ENCODE measurements at regions not wholly inside any gene's neighbourhood (a gene's known extent, or its start where the extent isn't known, plus 50 kb on each side); places are given as distances from the start of the nearest gene placed in this dataset.

- no peak overlapping the region for H3K4me3 ChIP-seq
- TF ChIP-seq CTCF (IDR thresholded peaks at IDR 0.05; ENCODE audit: control extremely low read depth, extremely low read depth), result no peak
- no peaks in the 10 kb centered on the region for H3K27me3 ChIP-seq (ENCODE audit: control insufficient read depth in 3 of 3, insufficient read depth in 3 of 3, low read length in 2 of 3)
- H3K4me1 ChIP-seq (ENCODE audit: control insufficient read depth in 5 of 5, insufficient read depth in 5 of 5, low read length in 5 of 5), result peaks cover 0 to 9% (median 0%) of the 10 kb centered on the region in 5 donors
- no peaks in the 10 kb centered on the region for H3K9me3 ChIP-seq (ENCODE audit: control insufficient read depth in 4 of 4, insufficient read depth in 3 of 4, low read length in 3 of 4)
- H3K27ac ChIP-seq (ENCODE audit: low read depth in 1 of 2, low read length in 1 of 2), result no peak overlapping the region
- DNase-seq (no peak), ATAC-seq (ENCODE audit: insufficient read depth, low FRiP score) (no peak)
- 29 to 32% methylated on average over 1 of the region's 1 CpG for WGBS, 2 donors
- H3K36me3 ChIP-seq (ENCODE audit: control insufficient read depth in 4 of 4, insufficient read depth in 4 of 4, low read length in 4 of 4), result no peaks in the 10 kb centered on the region
- no peak overlapping the region for H3K9ac ChIP-seq (ENCODE audit: insufficient read depth in 1 of 2, low read length in 2 of 2)
Observed at GRCh38 chr4:15142201-15142600, 139.9 kb downstream of the CPEB2 start.

DNA sequence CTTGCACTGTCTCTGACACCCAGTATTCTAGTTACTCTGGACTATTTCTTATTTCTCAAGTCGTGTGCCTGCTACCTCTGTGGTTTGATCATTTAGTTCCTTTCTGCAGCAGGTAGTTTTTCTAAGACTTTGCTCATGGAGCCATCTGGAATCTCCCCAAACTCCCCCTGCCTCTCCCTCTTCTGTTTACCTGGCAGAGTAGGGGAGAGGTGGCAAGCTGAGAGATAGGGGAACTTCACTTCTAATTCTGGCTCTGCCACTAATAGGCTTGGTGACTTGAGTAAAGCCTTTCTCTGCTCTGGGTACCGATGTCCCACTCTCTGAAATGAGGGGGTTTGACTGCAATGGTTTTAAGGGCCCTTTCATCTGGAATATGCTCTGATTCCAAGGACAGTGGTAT lies 141.3 kb downstream of the CPEB2 start:
- Histone ChIP-seq H3K4me1 (ENCODE audit: control insufficient read depth in 5 of 5, insufficient read depth in 5 of 5, low read length in 5 of 5) (peaks cover 0 to 9% (median 0%) of the 10 kb centered on the region in 5 donors), H3K27me3 (ENCODE audit: control insufficient read depth in 3 of 3, insufficient read depth in 3 of 3, low read length in 2 of 3) (no peaks in the 10 kb centered on the region), H3K4me3 (no peak overlapping the region), H3K36me3 (ENCODE audit: control insufficient read depth in 4 of 4, insufficient read depth in 4 of 4, low read length in 4 of 4) (no peaks in the 10 kb centered on the region), H3K27ac (ENCODE audit: low read depth in 1 of 2, low read length in 1 of 2) (no peak overlapping the region), H3K9me3 (ENCODE audit: control insufficient read depth in 4 of 4, insufficient read depth in 3 of 4, low read length in 3 of 4) (no peaks in the 10 kb centered on the region), H3K9ac (ENCODE audit: insufficient read depth in 1 of 2, low read length in 2 of 2) (no peak overlapping the region)
- no peak for TF ChIP-seq CTCF (IDR thresholded peaks at IDR 0.05; ENCODE audit: control extremely low read depth, extremely low read depth)
- ATAC-seq (ENCODE audit: insufficient read depth, low FRiP score), result no peak
- no peak for DNase-seq
- 84 to 95% methylated on average over 2 of the region's 2 CpGs for WGBS, 2 donors

- 75 to 81% methylated on average over 9 of the region's 9 CpGs for WGBS, 2 donors
- no peak for TF ChIP-seq CTCF (IDR thresholded peaks at IDR 0.05; ENCODE audit: control extremely low read depth, extremely low read depth)
- no peaks in the 10 kb centered on the region for H3K36me3 ChIP-seq (ENCODE audit: control insufficient read depth in 4 of 4, insufficient read depth in 4 of 4, low read length in 4 of 4)
- H3K9ac ChIP-seq (ENCODE audit: insufficient read depth in 1 of 2, low read length in 2 of 2), result no peak overlapping the region
- no peak overlapping the region for H3K27ac ChIP-seq (ENCODE audit: low read depth in 1 of 2, low read length in 1 of 2)
- no peaks in the 10 kb centered on the region for H3K27me3 ChIP-seq (ENCODE audit: control insufficient read depth in 3 of 3, insufficient read depth in 3 of 3, low read length in 2 of 3)
- H3K4me1 ChIP-seq (ENCODE audit: control insufficient read depth in 5 of 5, insufficient read depth in 5 of 5, low read length in 5 of 5), result peaks cover 0 to 10% (median 2%) of the 10 kb centered on the region in 5 donors
- peak in 1 of 3 donors; percentile 11 for DNase-seq
- no peaks in the 10 kb centered on the region for H3K9me3 ChIP-seq (ENCODE audit: control insufficient read depth in 4 of 4, insufficient read depth in 3 of 4, low read length in 3 of 4)
- H3K4me3 ChIP-seq, result no peak overlapping the region
- ATAC-seq (ENCODE audit: insufficient read depth, low FRiP score), result no peak
Observed at GRCh38 chr4:15144249-15144966, 142.1 kb downstream of the CPEB2 start.

GRCh38 chr4:15144967-15145295 lies 142.7 kb downstream of the CPEB2 start:
- no peak for DNase-seq
- ATAC-seq (ENCODE audit: insufficient read depth, low FRiP score), result no peak
- H3K4me3 ChIP-seq, result no peak overlapping the region
- no peak overlapping the region for H3K27ac ChIP-seq (ENCODE audit: low read depth in 1 of 2, low read length in 1 of 2)
- no peak overlapping the region for H3K9ac ChIP-seq (ENCODE audit: insufficient read depth in 1 of 2, low read length in 2 of 2)
- H3K4me1 ChIP-seq (ENCODE audit: control insufficient read depth in 5 of 5, insufficient read depth in 5 of 5, low read length in 5 of 5), result peaks cover 0 to 13% (median 6%) of the 10 kb centered on the region in 5 donors
- no peak for TF ChIP-seq CTCF (IDR thresholded peaks at IDR 0.05; ENCODE audit: control extremely low read depth, extremely low read depth)
- WGBS, 2 donors, result 91 to 96% methylated on average over 7 of the region's 7 CpGs
- no peaks in the 10 kb centered on the region for H3K27me3 ChIP-seq (ENCODE audit: control insufficient read depth in 3 of 3, insufficient read depth in 3 of 3, low read length in 2 of 3)
- H3K36me3 ChIP-seq (ENCODE audit: control insufficient read depth in 4 of 4, insufficient read depth in 4 of 4, low read length in 4 of 4), result no peaks in the 10 kb centered on the region
- H3K9me3 ChIP-seq (ENCODE audit: control insufficient read depth in 4 of 4, insufficient read depth in 3 of 4, low read length in 3 of 4), result no peaks in the 10 kb centered on the region

Measured in lung (tissue), 11 donors.